ENCODE measurements at regions not wholly inside any gene's neighbourhood (a gene's known extent, or its start where the extent isn't known, plus 50 kb on each side); places are given as distances from the start of the nearest gene placed in this dataset.

DNA sequence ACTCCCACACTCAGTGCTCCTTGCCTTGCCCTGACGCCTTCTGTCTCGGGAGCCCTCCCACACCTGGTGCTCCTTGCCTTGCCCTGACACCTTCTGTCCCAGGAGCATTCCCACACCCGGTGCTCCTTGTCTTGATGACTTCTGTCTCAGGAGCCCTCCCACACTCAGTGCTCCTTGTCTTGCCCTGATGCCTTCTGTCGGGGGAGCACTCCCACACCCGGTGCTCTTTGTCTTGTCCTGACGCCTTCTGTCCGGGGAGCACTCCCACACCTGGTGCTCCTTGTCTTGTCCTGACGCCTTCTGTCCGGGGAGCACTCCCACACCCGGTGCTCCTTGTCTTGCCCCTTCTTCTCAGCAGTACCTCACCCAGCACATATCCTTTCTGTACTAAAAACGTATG, 207.2 kb upstream of the ADARB2 start:
- DNase-seq (ENCODE audit: low read depth in 4 of 4, low spot score in 2 of 4), result no peak

DNA sequence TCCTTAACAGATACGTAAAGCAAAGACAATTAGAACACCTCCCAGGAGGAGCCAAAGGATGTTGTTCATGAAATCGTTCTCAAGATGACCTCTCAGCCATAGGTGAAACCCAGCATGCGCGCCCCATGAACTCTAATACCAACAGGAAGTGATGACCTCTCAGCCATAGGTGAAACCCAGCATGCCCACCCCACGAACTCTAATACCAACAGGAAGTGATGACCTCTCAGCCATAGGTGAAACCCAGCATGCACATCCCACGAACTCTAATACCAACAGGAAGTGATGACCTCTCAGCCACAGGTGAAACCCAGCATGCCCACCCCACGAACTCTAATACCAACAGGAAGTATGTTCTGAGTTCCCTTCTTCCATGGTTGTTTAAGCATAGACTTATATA, 205.2 kb upstream of the ADARB2 start:
- no peak for DNase-seq (ENCODE audit: low read depth in 4 of 4, low spot score in 2 of 4)

- no peak for DNase-seq (ENCODE audit: low read depth in 4 of 4, low spot score in 2 of 4)
Observed at GRCh38 chr10:1939016-1939415, 201.7 kb upstream of the ADARB2 start.

DNA sequence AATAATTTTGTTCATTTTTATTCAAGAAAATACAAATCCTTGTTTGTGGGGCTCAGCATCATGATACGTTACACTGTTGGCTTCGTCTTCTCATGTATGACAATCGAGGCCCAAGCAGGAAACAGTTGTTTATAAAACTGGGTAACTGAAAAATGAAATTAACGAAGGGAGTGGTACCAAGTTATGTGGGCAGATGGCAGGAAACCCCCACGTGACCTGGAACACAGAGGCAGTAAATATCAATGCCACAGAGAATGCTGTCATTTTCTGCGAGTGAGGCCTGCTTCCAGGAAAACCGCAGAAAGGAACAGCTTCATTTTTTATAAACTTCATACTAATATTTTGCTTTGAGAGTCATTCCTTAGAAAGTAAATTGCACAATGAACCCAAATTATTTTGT, 201.0 kb upstream of the ADARB2 start:
- DNase-seq (ENCODE audit: low read depth in 4 of 4, low spot score in 2 of 4), result no peak

GRCh38 chr10:1935912-1936311, 198.6 kb upstream of the ADARB2 start:
- DNase-seq (ENCODE audit: low read depth in 4 of 4, low spot score in 2 of 4), result no peak

- DNase-seq (ENCODE audit: low read depth in 4 of 4, low spot score in 2 of 4), result no peak
Observed at GRCh38 chr10:1933215-1933614, 195.9 kb upstream of the ADARB2 start.

DNA sequence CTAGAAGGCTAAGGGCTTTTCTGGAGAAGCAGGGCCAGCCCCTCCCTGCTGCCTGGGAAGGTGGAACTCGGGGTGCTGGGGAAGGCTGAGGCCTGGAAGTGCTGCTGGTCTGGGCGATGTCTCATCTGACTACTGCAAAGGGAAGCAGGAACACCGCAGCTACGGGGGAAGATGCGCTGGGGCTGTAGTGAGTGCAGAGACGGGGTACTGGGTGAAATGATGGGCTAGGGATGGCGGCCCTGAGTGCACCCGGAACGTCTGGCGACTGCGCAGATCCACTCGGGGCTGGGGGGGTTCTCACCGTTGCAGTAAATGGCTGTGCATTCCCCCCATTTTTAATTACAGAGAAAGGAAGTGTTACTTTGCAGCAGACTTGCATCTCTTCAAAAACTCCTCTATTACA, 195.4 kb upstream of the ADARB2 start:
- no peak for DNase-seq (ENCODE audit: low read depth in 4 of 4, low spot score in 2 of 4)

DNA sequence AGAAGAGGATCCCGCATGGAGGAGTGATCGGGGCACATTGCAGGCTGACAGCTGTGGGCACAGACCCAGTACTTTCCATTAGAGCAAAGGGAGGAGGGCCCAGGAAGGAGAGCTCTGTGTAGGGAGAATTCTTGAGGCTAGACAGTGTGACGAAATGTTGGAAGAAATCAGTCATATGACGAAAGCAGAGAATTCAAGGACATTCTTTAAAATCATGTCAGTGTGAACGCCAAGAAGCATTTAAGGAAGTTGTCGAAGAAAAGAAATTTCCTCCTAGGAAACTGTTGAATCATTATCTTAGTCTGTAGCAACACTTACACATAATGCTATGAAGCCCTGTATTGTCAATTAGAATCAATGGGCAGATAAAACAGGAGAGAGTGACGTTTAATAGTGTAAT, 191.3 kb upstream of the ADARB2 start:
- DNase-seq (ENCODE audit: low read depth in 4 of 4, low spot score in 2 of 4), result no peak

GRCh38 chr10:1923998-1924397, 186.7 kb upstream of the ADARB2 start:
- no peak for DNase-seq (ENCODE audit: low read depth in 4 of 4, low spot score in 2 of 4)

- no peak for DNase-seq (ENCODE audit: low read depth in 4 of 4, low spot score in 2 of 4)
Observed at GRCh38 chr10:1923586-1923985, 186.3 kb upstream of the ADARB2 start.

DNA sequence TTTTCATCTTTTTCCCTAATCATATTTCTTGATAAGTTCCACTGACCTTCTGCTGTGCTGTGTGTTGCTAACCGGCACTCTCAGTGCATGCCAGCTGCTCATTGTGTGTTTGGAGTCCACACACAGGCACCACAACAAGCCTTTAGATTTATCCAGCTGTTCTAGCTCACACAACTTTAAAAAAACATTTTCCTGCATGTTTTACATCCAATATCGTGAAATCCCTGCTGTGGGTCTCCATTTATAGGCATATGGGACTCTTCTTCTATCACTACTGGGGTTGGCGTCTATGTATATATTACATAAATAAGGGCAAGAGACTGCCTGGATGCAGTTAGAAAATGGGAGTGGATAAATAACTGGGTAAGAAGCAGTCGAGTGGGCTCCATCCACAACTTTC, 183.6 kb upstream of the ADARB2 start:
- no peak for DNase-seq (ENCODE audit: low read depth in 4 of 4, low spot score in 2 of 4)

- no peak for DNase-seq (ENCODE audit: low read depth in 4 of 4, low spot score in 2 of 4)
Observed at GRCh38 chr10:1920127-1920526, 182.8 kb upstream of the ADARB2 start.

GRCh38 chr10:1911771-1912170, 174.4 kb upstream of the ADARB2 start:
- DNase-seq (ENCODE audit: low read depth in 4 of 4, low spot score in 2 of 4), result no peak

DNA sequence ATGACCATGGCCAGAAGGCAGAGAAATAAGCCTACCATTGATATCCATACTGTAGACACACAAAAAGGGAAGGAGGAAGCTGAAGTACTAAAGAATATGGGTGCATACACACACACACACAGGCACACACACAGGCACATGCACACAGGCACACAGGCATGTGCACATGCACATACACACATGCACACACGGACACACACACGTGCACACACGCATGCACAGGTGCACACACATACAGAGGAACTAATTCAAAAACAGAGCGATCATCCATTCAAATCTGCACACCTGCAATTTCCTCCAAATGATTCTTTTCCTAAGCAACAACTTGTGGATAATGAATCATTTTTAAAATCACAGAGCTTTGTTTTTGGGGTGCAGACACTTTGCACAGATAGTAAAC, 166.7 kb upstream of the ADARB2 start:
- DNase-seq (ENCODE audit: low read depth in 4 of 4, low spot score in 2 of 4), result no peak

GRCh38 chr10:1896153-1896552, 158.8 kb upstream of the ADARB2 start:
- no peak for DNase-seq (ENCODE audit: low read depth in 4 of 4, low spot score in 2 of 4)

DNA sequence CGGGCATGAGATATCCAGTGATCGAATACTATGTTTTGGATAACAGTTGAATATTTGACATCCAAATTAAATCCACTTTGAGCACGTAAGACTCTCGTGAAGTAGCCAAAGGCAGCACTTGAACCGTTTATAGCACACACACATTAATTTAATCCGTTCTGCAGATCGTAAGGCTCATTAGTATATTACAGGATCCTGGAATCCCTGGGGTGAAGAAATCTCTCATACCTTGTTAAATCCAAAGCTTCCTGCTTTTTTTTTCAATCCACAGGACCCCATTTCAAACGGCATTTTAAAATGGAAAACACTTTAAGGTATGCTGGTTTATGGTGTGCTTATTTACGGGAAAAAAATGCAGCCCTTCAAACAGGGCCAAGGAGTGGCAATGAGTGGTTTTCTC, 158.4 kb upstream of the ADARB2 start:
- no peak for DNase-seq (ENCODE audit: low read depth in 4 of 4, low spot score in 2 of 4)

GRCh38 chr10:1894912-1895311, 157.6 kb upstream of the ADARB2 start:
- no peak for DNase-seq (ENCODE audit: low read depth in 4 of 4, low spot score in 2 of 4)

- DNase-seq (ENCODE audit: low read depth in 4 of 4, low spot score in 2 of 4), result no peak
Observed at GRCh38 chr10:1893941-1894340, 156.6 kb upstream of the ADARB2 start.

DNA sequence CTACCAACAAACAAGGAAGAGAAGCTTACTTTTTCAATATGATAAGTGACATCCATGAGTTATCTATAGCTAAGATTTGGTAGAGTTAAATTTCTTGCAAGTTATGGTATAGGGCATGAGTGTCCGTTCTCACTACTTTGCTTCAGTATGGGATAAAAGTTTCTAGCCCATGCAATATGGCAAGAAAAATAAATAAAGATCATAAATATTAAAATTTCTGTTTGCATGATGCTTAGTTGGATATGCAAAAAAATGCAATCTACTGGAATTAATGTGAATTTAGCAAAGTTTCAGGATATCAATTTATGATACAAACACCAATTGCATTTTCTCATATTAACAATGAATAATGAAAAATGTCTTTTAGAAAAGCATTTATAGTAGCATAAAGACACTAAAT, 148.7 kb upstream of the ADARB2 start:
- no peak for DNase-seq (ENCODE audit: low read depth in 4 of 4, low spot score in 2 of 4)

GRCh38 chr10:1882728-1883127, 145.4 kb upstream of the ADARB2 start:
- no peak for DNase-seq (ENCODE audit: low read depth in 4 of 4, low spot score in 2 of 4)

- no peak for DNase-seq (ENCODE audit: low read depth in 4 of 4, low spot score in 2 of 4)
Observed at GRCh38 chr10:1882180-1882579, 144.9 kb upstream of the ADARB2 start.

- no peak for DNase-seq (ENCODE audit: low read depth in 4 of 4, low spot score in 2 of 4)
Observed at GRCh38 chr10:1881636-1882035, 144.3 kb upstream of the ADARB2 start.

DNA sequence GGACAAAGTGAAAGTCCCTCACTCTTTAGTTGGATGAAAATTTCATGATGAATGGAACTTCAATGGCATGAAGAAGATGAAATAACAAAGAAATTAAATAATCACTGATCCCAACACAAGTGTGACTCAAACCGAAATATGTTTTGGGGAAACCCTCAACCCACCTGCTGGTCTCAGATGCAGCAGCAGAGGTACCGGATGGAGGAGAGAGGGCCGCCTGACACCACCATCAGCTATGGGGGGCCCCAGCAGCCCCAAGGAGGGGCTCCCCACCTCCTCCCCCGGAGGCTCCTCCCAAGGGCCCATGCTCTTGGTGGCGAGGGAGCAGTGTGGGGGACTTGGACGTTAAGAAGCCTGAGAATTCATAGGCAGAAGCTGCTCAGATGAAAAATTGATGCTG, 137.2 kb upstream of the ADARB2 start:
- DNase-seq (ENCODE audit: low read depth in 4 of 4, low spot score in 2 of 4), result no peak
